Ishikawa (cell line): ENCODE measurements at regions not wholly inside any gene's neighbourhood (a gene's known extent, or its start where the extent isn't known, plus 50 kb on each side); places are given as distances from the start of the nearest gene placed in this dataset.

Experiments
- CEBPB ChIP-seq: IDR thresholded peaks from 2 replicates; pipeline ENCODE4 v1.6.1; 2012
- EGR1 ChIP-seq: IDR thresholded peaks from 2 replicates; pipeline ENCODE4 v1.6.1; 2012
- EP300 ChIP-seq: IDR thresholded peaks from 2 replicates; pipeline ENCODE4 v1.6.1; 2012; ENCODE audit warnings: borderline replicate concordance
- NFIC ChIP-seq: IDR thresholded peaks from 2 replicates; pipeline ENCODE4 v1.6.1; 2012
- RAD21 ChIP-seq: IDR thresholded peaks from 2 replicates; pipeline ENCODE4 v1.6.1; 2012; ENCODE audit warnings: low read depth
- REST ChIP-seq: IDR thresholded peaks from 2 replicates; pipeline ENCODE4 v1.6.1; 2012; ENCODE audit warnings: low read depth, mild to moderate bottlenecking
- TAF1 ChIP-seq: IDR thresholded peaks from 2 replicates; pipeline ENCODE4 v1.6.1; 2012; ENCODE audit warnings: low read depth, mild to moderate bottlenecking
- TEAD4 ChIP-seq: IDR thresholded peaks from 2 replicates; pipeline ENCODE4 v1.6.1; 2012
- USF1 ChIP-seq: IDR thresholded peaks from 2 replicates; pipeline ENCODE4 v1.6.1; 2012
- YY1 ChIP-seq: IDR thresholded peaks from 2 replicates; pipeline ENCODE4 v1.6.1; 2012; ENCODE audit warnings: low read depth
- ZBTB7A ChIP-seq: IDR thresholded peaks from 2 replicates; pipeline ENCODE4 v1.6.1; 2012; ENCODE audit warnings: low read depth

GRCh38 chr6:115442323-115442722 lies 618.4 kb downstream of the FRK start:
- TF ChIP-seq RAD21, result no peak
- no peak for TF ChIP-seq ZBTB7A
- no peak for TF ChIP-seq YY1
- TF ChIP-seq EP300, result no peak
- no peak for TF ChIP-seq TAF1
- no peak for TF ChIP-seq NFIC
- TF ChIP-seq CEBPB, result no peak
- no peak for TF ChIP-seq USF1
- TF ChIP-seq REST, result no peak
- no peak for TF ChIP-seq EGR1
- TF ChIP-seq TEAD4, result no peak
